SU-DHL-6 (cell line): ENCODE measurements at regions not wholly inside any gene's neighbourhood (a gene's known extent, or its start where the extent isn't known, plus 50 kb on each side); places are given as distances from the start of the nearest gene placed in this dataset.

Source experiments
- H2AFZ ChIP-seq: fragments of 200-600 bp; sonication (generic); 2 replicates; pipeline ENCODE4 v1.6.1; 2014; ENCODE audit warnings: low read depth, mild to moderate bottlenecking, moderate library complexity, mixed read lengths, antibody characterized with exemption, low read length; ENCODE audit not compliant: severe bottlenecking
- H3F3A ChIP-seq: fragments of 200-600 bp; shearing (Covaris generic); 2 replicates; pipeline ENCODE4 v1.6.0; 2016; ENCODE audit warnings: antibody characterized with exemption, mild to moderate bottlenecking; ENCODE audit not compliant: insufficient read depth
- H3K27ac ChIP-seq: fragments of 200-600 bp; sonication (generic); 2 replicates; pipeline ENCODE4 v1.5.1; 2016; ENCODE audit warnings: low read depth, mild to moderate bottlenecking, low read length, moderate library complexity, mixed read lengths
- H3K27me3 ChIP-seq: fragments of 200-600 bp; sonication (generic), shearing (Covaris generic); 2 replicates; pipeline ENCODE4 v1.6.0; 2014; ENCODE audit warnings: mild to moderate bottlenecking, low read length
- H3K36me3 ChIP-seq: fragments of 200-600 bp; sonication (generic); 2 replicates; pipeline ENCODE4 v1.6.1; 2014; ENCODE audit warnings: mild to moderate bottlenecking, low read length, mixed read lengths
- H3K4me2 ChIP-seq: fragments of 300-600, 200-600 bp; shearing (Covaris generic), sonication (generic); 2 replicates; pipeline ENCODE4 v1.6.0; 2014; ENCODE audit warnings: low read length, low read depth, mild to moderate bottlenecking; ENCODE audit not compliant: poor library complexity, severe bottlenecking
- H3K4me3 ChIP-seq: fragments of 200-600 bp; sonication (generic); 2 replicates; pipeline ENCODE4 v1.5.1; 2014; ENCODE audit warnings: antibody characterized with exemption, low read length, mild to moderate bottlenecking, mixed read lengths; ENCODE audit not compliant: insufficient read depth, poor library complexity, severe bottlenecking
- H3K79me2 ChIP-seq: fragments of 200-600 bp; sonication (generic); 2 replicates; pipeline ENCODE4 v1.6.1; 2014; ENCODE audit warnings: mild to moderate bottlenecking, low read length, moderate library complexity; ENCODE audit not compliant: insufficient read depth
- H3K9ac ChIP-seq: fragments of 200-600 bp; sonication (generic); 2 replicates; pipeline ENCODE4 v1.7.0; 2014; ENCODE audit warnings: mild to moderate bottlenecking, low read length
- H3K9me2 ChIP-seq: fragments of 200-600 bp; sonication (generic); replicated peaks from 2 replicates; pipeline ENCODE4 v1.6.1; 2014; ENCODE audit warnings: low read length; ENCODE audit not compliant: insufficient read depth
- H3K9me3 ChIP-seq: fragments of 200-600 bp; sonication (generic); 2 replicates; pipeline ENCODE4 v1.6.1; 2014; ENCODE audit warnings: low read length, mixed read lengths; ENCODE audit not compliant: insufficient read depth
- H4K20me1 ChIP-seq: fragments of 200-600 bp; sonication (generic); 2 replicates; pipeline ENCODE4 v1.6.1; 2014; ENCODE audit warnings: low read depth, mild to moderate bottlenecking, antibody characterized with exemption, low read length, moderate library complexity, mixed read lengths
- EZH2phosphoT487 ChIP-seq: fragments of 200-600 bp; sonication (generic), shearing (Covaris generic); conservative IDR thresholded peaks from 2 replicates; pipeline ENCODE4 v1.6.1; 2018; ENCODE audit warnings: mild to moderate bottlenecking, antibody characterized with exemption, low read length, moderate library complexity, mixed read lengths
- TF ChIP-seq, protein P1 (sequence below): fragments of 200-600 bp; sonication (generic); IDR thresholded peaks from one replicate; pipeline ENCODE4 v1.5.1; 2017; ENCODE audit warnings: antibody characterized with exemption, mild to moderate bottlenecking, low read length, moderate library complexity; ENCODE audit not compliant: insufficient read depth, poor library complexity, severe bottlenecking

DNA sequence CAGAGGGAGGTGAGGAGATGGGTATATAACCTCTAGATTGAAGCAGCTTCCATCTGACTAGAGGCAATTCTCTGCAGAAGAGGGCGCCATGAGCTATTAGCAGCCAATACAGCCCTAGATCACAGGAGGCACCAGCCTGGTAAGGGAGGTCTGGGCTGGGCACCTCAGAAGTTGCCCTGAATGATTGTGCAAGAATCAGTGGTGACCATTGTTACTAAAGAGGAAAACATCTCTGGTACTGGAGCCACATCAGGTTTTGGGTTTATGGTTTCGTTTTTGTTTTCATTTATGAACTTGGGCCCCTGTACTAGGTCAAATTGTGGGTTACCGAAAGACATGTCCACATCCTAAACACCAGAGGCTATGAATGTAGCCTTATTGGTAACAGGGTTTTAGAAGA lies 342.0 kb downstream of the MLLT3 start:
- no peaks in the 10 kb centered on the region; the same call in 1 of the 2 replicates for H3K9me3 ChIP-seq
- H3K4me2 ChIP-seq: no peak overlapping the region
- no peak overlapping the region for H2AFZ ChIP-seq
- H3K27me3 ChIP-seq: no peaks in the 10 kb centered on the region
- no peaks in the 10 kb centered on the region for H3F3A ChIP-seq
- no peaks in the 10 kb centered on the region for H3K79me2 ChIP-seq
- H3K27ac ChIP-seq: no peak overlapping the region
- H3K4me3 ChIP-seq: no peak overlapping the region
- no peak overlapping the region for H3K9ac ChIP-seq
- H3K36me3 ChIP-seq: no peaks in the 10 kb centered on the region
- no peaks in the 10 kb centered on the region for H4K20me1 ChIP-seq
- no peak for TF ChIP-seq EZH2phosphoT487
- TF ChIP-seq, protein P1, sequence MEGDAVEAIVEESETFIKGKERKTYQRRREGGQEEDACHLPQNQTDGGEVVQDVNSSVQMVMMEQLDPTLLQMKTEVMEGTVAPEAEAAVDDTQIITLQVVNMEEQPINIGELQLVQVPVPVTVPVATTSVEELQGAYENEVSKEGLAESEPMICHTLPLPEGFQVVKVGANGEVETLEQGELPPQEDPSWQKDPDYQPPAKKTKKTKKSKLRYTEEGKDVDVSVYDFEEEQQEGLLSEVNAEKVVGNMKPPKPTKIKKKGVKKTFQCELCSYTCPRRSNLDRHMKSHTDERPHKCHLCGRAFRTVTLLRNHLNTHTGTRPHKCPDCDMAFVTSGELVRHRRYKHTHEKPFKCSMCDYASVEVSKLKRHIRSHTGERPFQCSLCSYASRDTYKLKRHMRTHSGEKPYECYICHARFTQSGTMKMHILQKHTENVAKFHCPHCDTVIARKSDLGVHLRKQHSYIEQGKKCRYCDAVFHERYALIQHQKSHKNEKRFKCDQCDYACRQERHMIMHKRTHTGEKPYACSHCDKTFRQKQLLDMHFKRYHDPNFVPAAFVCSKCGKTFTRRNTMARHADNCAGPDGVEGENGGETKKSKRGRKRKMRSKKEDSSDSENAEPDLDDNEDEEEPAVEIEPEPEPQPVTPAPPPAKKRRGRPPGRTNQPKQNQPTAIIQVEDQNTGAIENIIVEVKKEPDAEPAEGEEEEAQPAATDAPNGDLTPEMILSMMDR: no peak
- 0 out of 2 replicates have a peak, but pooled peaks cover 3% of the 10 kb centered on the region for H3K9me2 ChIP-seq

DNA sequence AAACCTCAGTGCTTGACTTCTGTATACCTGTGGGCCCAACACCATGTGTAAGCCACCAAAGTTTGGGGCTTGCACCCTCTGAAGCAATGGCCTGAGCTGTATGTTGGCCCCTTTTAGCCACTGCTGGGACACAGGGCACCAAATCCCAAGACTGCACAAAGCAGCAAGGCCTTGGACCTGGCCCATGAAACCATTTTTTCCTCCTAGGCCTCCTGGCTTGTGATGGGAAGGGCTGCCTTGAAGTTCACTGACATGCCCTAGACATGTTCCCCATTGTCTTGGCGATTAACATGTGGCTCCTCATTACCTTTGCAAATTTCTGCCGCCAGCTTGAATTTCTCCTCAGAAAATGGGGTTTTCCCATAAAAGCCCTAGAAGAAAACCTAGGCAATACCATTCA lies 345.5 kb downstream of the MLLT3 start:
- Histone ChIP-seq H3K9me3 (no peaks in the 10 kb centered on the region; the same call in 1 of the 2 replicates), H3K9me2 (no peaks in the 10 kb centered on the region), H3K4me3 (no peak overlapping the region), H3K27ac (no peak overlapping the region), H3K27me3 (no peaks in the 10 kb centered on the region), H3K9ac (no peak overlapping the region), H2AFZ (no peak overlapping the region), H3K4me2 (no peak overlapping the region), H3K36me3 (no peaks in the 10 kb centered on the region), H4K20me1 (no peaks in the 10 kb centered on the region), H3F3A (no peaks in the 10 kb centered on the region), H3K79me2 (no peaks in the 10 kb centered on the region)
- no peak for TF ChIP-seq EZH2phosphoT487
- TF ChIP-seq, protein P1: no peak

DNA sequence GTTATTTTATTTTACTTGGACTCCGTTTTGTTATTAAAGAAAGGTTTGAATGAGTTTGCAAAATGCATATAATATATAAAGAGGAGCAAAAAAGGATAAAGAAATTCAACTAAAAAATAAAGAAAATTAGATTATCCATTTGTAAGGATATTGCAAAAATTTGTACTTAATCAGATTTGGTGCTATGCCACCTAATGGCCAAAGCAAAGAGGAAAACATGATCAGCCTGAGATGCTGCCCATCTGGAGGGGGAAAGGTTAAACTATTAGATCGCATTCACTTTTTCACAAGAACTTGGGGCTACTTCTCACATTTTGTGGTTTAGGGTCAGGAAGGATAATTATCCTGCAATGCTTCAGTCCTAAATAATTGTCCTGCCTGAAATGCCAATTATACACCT lies 350.6 kb downstream of the MLLT3 start:
- Histone ChIP-seq H3K9ac (no peak overlapping the region), H2AFZ (no peak overlapping the region), H3K79me2 (no peaks in the 10 kb centered on the region), H3K4me3 (no peak overlapping the region), H4K20me1 (no peaks in the 10 kb centered on the region), H3F3A (no peaks in the 10 kb centered on the region), H3K27me3 (no peaks in the 10 kb centered on the region), H3K9me2 (no peaks in the 10 kb centered on the region), H3K36me3 (no peaks in the 10 kb centered on the region), H3K9me3 (no peaks in the 10 kb centered on the region; the same call in 1 of the 2 replicates), H3K27ac (no peak overlapping the region), H3K4me2 (no peak overlapping the region)
- TF ChIP-seq, protein P1: no peak
- TF ChIP-seq EZH2phosphoT487: no peak

DNA sequence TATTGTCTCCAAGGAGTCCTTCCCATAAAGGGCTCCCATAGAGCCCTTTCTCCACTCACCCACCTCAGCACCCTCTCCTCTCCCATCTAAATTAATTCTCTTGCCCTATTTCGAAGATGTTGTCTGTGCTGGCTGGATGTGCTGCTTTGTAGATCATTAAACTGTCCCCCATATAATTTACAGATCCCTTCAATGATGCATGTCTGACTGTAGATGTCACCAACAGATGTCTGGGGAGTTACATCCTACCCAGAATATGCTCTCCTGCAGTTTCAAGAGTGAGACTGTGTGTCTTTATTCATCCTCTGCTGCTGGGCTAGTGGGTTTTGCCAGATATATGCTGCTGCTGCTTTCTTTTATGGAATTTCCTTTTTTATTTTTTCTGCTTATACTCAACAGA lies 351.2 kb downstream of the MLLT3 start:
- no peak overlapping the region for H3K4me2 ChIP-seq

More for the DNA sequence above, 351.2 kb downstream of the MLLT3 start:
- H3K27me3 ChIP-seq: no peaks in the 10 kb centered on the region
- TF ChIP-seq, protein P1: no peak
- no peak for TF ChIP-seq EZH2phosphoT487
- H4K20me1 ChIP-seq: no peaks in the 10 kb centered on the region
- no peaks in the 10 kb centered on the region for H3K79me2 ChIP-seq
- no peak overlapping the region for H2AFZ ChIP-seq
- no peak overlapping the region for H3K4me3 ChIP-seq
- no peak overlapping the region for H3K9ac ChIP-seq
- no peaks in the 10 kb centered on the region for H3K36me3 ChIP-seq
- no peaks in the 10 kb centered on the region for H3K9me2 ChIP-seq
- H3F3A ChIP-seq: no peaks in the 10 kb centered on the region
- no peak overlapping the region for H3K27ac ChIP-seq
- no peaks in the 10 kb centered on the region for H3K9me3 ChIP-seq
